GM18519 (cell line): ENCODE measurements at regions not wholly inside any gene's neighbourhood (a gene's known extent, or its start where the extent isn't known, plus 50 kb on each side); places are given as distances from the start of the nearest gene placed in this dataset.
"Not testable (repeated sequence)": the region's sequence is repeated elsewhere in the genome, so short reads cannot be mapped to it uniquely, and the experiment has no call there.

Experiments
- ATAC-seq: cut with Tn5 transposase; IDR thresholded peaks from one replicate; pipeline ENCODE4 v1.9.1; 2021; ENCODE audit warnings: mild to moderate bottlenecking, moderate library complexity; ENCODE audit not compliant: unreplicated experiment, low FRiP score

GRCh38 chr12:29023436-29024076 is 125.5 kb upstream of the FAR2 start:
- no peak for ATAC-seq

- no peak for ATAC-seq
These were observed 125.0 kb upstream of the FAR2 start for GRCh38 chr12:29024117-29024516.

GRCh38 chr12:29025937-29026336 is 123.1 kb upstream of the FAR2 start:
- ATAC-seq, result no peak

GRCh38 chr12:29026419-29026818 is 122.7 kb upstream of the FAR2 start:
- no peak for ATAC-seq

GRCh38 chr12:29029484-29029883 is 119.6 kb upstream of the FAR2 start:
- not testable (repeated sequence) for ATAC-seq

GRCh38 chr12:29030006-29030405 is 119.1 kb upstream of the FAR2 start:
- no peak for ATAC-seq

- no peak for ATAC-seq
These were observed 116.6 kb upstream of the FAR2 start for GRCh38 chr12:29032446-29032845.

GRCh38 chr12:29033519-29033918 is 115.6 kb upstream of the FAR2 start:
- no peak for ATAC-seq

- ATAC-seq, result no peak
These were observed 114.0 kb upstream of the FAR2 start for GRCh38 chr12:29035112-29035511.

- no peak for ATAC-seq
These were observed 110.1 kb upstream of the FAR2 start for GRCh38 chr12:29039013-29039412.

- no peak for ATAC-seq
These were observed 107.5 kb upstream of the FAR2 start for GRCh38 chr12:29041621-29042020.

GRCh38 chr12:29043069-29043468 is 106.0 kb upstream of the FAR2 start:
- no peak for ATAC-seq

- ATAC-seq, result no peak
These were observed 104.3 kb upstream of the FAR2 start for GRCh38 chr12:29044799-29045198.

- no peak for ATAC-seq
These were observed 100.3 kb upstream of the FAR2 start for GRCh38 chr12:29048787-29049186.

- ATAC-seq, result peak; percentile 82
These were observed 98.6 kb upstream of the FAR2 start for GRCh38 chr12:29050503-29050902.

GRCh38 chr12:29051221-29051620 is 97.9 kb upstream of the FAR2 start:
- no peak for ATAC-seq

GRCh38 chr12:29053567-29053966 is 95.5 kb upstream of the FAR2 start:
- ATAC-seq, result peak; percentile 61

GRCh38 chr12:29054858-29055663 is 94.0 kb upstream of the FAR2 start:
- ATAC-seq, result no peak

GRCh38 chr12:29066011-29066588 is 83.0 kb upstream of the FAR2 start:
- peak; percentile 87 for ATAC-seq

GRCh38 chr12:29067430-29067829 is 81.6 kb upstream of the FAR2 start:
- ATAC-seq, result no peak

GRCh38 chr12:29070309-29070708 is 78.8 kb upstream of the FAR2 start:
- ATAC-seq, result no peak

- no peak for ATAC-seq
These were observed 78.0 kb upstream of the FAR2 start for GRCh38 chr12:29071099-29071498.
